Stimulated activated effector memory CD8-positive, alpha-beta T cell treated with anti-CD3 and anti-CD28 coated beads, Interleukin-12 subunit alpha, Interleukin-12 subunit beta, amount 100 ng/mL, for 72 hours (primary cell): ENCODE measurements at regions not wholly inside any gene's neighbourhood (a gene's known extent, or its start where the extent isn't known, plus 50 kb on each side); places are given as distances from the start of the nearest gene placed in this dataset.

Source experiments
- ATAC-seq: fragments of 150-1000 bp; cut with Tn5 transposase; 2 replicates; pipeline ENCODE4 v1.10.0; 2021
- DNase-seq, 2 donors: peaks; one replicate each; pipeline ENCODE4 v3.0.0; 2021 to 2022; ENCODE audit warnings: low spot score in 2 of 2
- H3K27ac Mint-ChIP-seq: one replicate; pipeline ENCODE4 v1.8.0; 2022; ENCODE audit warnings: mild to moderate bottlenecking, mixed read lengths
- H3K36me3 Mint-ChIP-seq: one replicate; pipeline ENCODE4 v1.8.0; 2022; ENCODE audit warnings: mild to moderate bottlenecking, mixed read lengths
- H3K4me1 Mint-ChIP-seq: one replicate; pipeline ENCODE4 v1.8.0; 2022; ENCODE audit warnings: mixed read lengths
- H3K4me3 Mint-ChIP-seq: one replicate; pipeline ENCODE4 v1.8.0; 2022; ENCODE audit warnings: mild to moderate bottlenecking, mixed read lengths
- H3K9me3 Mint-ChIP-seq: one replicate; pipeline ENCODE4 v1.8.0; 2022; ENCODE audit warnings: mixed read lengths

DNA sequence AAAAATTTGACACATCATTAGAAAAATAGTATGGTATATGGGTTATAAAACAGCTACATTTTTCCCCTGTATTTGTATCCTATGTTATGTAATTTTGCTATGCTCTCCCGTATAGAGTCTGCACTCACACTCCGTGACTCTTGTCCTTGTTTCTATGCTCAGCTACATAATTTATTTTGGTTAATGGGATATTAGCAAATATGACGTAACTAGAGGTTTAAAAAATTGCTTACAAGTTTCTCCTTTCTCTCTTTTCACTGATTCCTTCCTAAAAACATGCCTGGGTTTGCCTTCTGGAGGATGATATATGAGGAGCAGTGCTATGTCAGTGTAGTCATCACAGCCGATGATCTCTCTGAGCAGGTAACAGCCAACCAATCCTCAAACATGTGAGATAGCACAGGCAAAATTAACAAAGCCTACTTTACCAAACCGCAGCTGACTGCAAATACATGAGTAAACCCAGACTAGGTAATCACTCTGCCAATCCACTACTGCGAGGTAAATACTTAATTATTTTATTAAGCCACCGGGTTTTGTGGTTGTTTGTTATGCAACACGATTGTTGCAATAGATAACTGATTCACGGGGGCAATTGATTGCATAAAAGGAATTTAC, 126.9 kb downstream of the KIF2B start:
- Mint-ChIP-seq H3K9me3 (peaks cover 19% of the 10 kb centered on the region), H3K36me3 (no peaks in the 10 kb centered on the region), H3K27ac (no peak overlapping the region), H3K4me1 (no peaks in the 10 kb centered on the region), H3K4me3 (no peak overlapping the region)
- DNase-seq (no peak), ATAC-seq (no peak)

DNA sequence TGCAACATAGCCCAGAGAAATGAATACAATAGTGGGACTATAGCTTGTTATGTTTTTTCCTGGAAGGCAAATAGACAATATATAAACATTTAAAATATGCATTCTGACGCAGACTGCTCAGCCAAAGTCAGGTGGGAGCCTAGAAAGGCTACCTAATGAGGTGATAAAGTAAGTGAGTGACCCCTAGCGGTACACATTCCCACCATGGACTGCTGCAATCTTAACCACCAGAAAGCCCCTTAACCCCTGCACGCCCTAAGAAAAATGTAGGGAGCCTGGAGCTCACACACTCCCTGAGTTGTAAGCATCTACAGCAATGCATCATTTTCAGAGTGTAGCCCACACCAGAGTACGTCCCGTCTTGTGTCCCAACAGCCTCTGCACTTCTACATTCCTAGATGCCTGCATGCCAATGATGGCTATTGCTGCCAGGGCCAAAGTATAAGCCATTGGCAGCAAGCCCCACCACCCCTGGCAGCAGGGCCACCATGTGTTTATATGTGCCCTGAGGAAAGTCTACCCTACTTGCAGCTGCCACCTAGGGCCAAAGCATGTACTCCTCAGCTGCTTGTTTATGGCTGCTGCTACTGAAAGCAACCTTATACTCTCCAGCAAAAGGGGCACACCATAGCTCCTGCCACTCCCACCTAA, 127.6 kb downstream of the KIF2B start:
- ATAC-seq, result no peak
- Mint-ChIP-seq H3K4me1 (no peaks in the 10 kb centered on the region), H3K27ac (no peak overlapping the region), H3K36me3 (no peaks in the 10 kb centered on the region), H3K4me3 (no peak overlapping the region), H3K9me3 (peaks cover 21% of the 10 kb centered on the region)
- DNase-seq, result no peak

DNA sequence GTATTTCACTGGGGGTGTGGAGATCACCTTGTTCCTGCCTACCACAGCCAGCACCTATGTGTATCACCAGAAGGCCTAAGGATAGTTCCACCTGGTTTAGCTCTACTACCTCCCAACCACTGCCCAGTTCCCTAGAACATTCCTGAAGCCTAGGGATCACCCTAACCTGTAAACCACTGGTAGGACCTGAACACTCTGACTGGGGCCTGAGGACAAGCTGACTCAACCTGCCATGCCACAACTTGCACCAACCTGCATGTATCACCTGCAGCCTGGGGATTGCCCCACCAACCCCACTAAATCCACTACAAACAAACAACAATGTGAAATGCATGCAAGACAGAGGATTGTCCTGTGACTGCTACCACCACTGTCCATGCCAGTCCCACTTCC, 128.1 kb downstream of the KIF2B start:
- H3K9me3 Mint-ChIP-seq, result peaks cover 23% of the 10 kb centered on the region
- no peak overlapping the region for H3K27ac Mint-ChIP-seq
- DNase-seq (no peak), ATAC-seq (no peak)
- H3K36me3 Mint-ChIP-seq, result no peaks in the 10 kb centered on the region
- no peaks in the 10 kb centered on the region for H3K4me1 Mint-ChIP-seq
- no peak overlapping the region for H3K4me3 Mint-ChIP-seq

DNA sequence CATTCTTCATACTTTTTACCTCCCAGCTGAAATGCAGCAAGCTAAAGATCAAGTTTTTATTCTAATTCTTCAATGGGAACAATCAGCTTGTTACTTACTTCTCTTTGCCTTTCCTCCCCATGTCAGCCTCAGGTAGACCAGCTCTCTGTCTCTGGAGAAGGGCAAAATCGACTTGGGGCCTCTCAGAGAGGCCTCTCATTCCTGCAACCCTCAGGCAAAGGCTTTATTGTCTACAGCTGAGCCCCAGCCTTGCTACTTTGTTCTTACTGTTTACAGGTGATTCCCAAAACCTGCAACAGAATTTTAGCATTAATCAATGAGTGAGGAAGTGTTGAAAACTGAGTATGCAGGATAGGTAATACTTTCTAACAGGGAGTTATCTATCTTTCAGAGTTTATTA, 148.6 kb downstream of the KIF2B start:
- peaks cover 12% of the 10 kb centered on the region for H3K9me3 Mint-ChIP-seq
- H3K27ac Mint-ChIP-seq, result no peak overlapping the region
- ATAC-seq, result no peak
- no peak for DNase-seq
- no peaks in the 10 kb centered on the region for H3K36me3 Mint-ChIP-seq
- no peak overlapping the region for H3K4me3 Mint-ChIP-seq
- no peaks in the 10 kb centered on the region for H3K4me1 Mint-ChIP-seq

DNA sequence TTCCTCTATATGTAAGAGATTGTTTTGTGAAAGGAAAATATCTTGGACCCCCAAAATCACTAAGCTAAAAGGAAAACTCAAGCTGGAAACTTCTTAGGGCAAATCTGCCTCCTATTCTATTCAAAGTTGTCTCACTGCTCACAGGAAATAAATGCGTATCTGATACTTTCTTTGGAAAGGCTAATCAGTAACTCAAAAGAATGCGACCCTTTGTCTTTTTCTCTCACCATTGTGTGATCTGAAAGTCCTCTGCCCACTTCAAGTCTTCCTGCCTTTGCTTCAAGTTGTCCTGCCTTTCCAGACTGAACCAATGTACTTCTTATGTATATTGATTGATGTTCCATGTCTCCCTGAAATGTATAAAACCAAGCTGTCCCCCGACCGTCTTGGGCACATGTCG, 157.3 kb downstream of the KIF2B start:
- ATAC-seq, result no peak
- no peak for DNase-seq
- H3K36me3 Mint-ChIP-seq, result no peaks in the 10 kb centered on the region
- no peak overlapping the region for H3K27ac Mint-ChIP-seq
- no peak overlapping the region for H3K4me3 Mint-ChIP-seq
- H3K4me1 Mint-ChIP-seq, result no peaks in the 10 kb centered on the region
- H3K9me3 Mint-ChIP-seq, result peaks cover 13% of the 10 kb centered on the region

DNA sequence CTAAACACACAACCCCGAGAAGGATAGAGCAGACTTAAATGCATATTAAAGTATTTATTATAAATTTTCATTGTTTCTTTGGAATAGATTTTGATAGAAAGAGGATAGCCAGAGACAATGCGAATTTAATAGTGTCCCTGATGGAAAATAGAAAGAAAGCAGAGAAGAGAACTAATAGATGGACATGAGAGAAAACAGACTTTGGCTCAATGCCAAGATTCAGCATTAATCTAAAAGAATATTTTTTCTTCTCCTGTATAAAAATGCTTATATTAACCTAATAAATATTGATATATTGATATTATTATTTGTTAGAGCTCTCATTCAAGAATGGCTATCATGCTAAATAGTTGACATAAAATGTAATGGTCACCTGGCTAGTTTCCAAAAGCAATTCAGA, 173.4 kb downstream of the KIF2B start:
- Mint-ChIP-seq H3K4me1 (no peaks in the 10 kb centered on the region), H3K9me3 (peaks cover 12% of the 10 kb centered on the region), H3K36me3 (no peaks in the 10 kb centered on the region), H3K27ac (no peak overlapping the region), H3K4me3 (no peak overlapping the region)
- DNase-seq, result no peak
- ATAC-seq, result no peak

DNA sequence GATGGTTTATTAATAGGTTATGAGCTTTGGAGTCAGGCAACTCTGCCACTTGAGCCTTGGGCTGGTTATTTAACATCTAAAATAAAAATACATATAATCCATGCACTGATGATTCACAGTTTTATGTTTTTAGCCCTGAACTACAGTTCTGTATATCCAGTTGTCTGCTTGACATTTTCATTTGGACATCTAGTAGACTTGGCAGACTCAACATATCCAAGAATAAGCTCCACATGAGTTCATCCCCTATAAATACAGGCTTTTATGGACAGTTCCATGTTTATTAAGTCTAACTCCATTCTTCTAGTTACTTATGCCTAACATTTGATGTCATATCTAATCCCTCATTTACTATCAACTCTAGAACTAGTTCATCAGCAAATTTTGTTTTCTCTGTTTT, 174.2 kb downstream of the KIF2B start:
- Mint-ChIP-seq H3K4me1 (no peaks in the 10 kb centered on the region), H3K4me3 (no peak overlapping the region), H3K36me3 (no peaks in the 10 kb centered on the region), H3K9me3 (peaks cover 16% of the 10 kb centered on the region), H3K27ac (no peak overlapping the region)
- ATAC-seq, result no peak
- no peak for DNase-seq

DNA sequence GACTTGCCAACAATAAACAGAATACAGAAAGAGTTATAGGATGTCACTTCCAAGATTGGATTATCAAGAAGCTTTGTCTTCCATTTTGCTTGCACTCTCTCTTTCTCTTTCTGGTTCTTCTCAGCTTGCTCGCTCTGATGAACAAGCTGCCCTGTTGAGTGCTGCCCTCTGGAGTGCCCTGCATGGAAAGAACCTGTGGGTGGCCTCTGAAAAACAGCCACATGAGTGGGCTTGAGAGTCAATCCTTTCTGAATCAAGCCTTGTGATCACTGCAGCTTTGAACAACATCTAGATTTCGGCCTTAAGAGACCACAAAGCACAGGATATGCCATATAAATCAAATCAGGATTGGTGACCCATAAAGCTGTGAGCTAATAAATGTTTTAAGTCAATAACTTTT, 185.1 kb downstream of the KIF2B start:
- ATAC-seq (no peak), DNase-seq (no peak)
- no peak overlapping the region for H3K27ac Mint-ChIP-seq
- no peaks in the 10 kb centered on the region for H3K36me3 Mint-ChIP-seq
- H3K4me1 Mint-ChIP-seq, result no peaks in the 10 kb centered on the region
- no peak overlapping the region for H3K4me3 Mint-ChIP-seq
- peaks cover 13% of the 10 kb centered on the region for H3K9me3 Mint-ChIP-seq

DNA sequence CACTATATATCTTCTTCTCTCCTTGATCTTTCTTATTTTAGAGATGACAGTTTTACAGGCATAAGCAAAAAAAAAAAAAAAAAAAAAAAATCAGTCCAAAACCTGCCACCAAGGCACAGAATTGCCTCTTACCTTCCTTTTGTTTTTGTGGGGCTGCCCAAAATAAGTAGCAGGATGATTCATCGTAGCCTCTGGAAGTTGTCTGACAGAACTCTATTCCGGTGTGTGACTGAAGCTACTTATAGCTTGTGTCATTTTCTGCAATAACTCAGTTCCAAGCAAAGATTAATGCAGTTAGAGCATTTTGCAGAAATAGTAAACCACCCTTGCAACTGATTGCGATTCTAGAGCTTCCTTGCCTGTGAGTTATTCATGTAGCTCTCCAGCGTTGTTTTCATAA, 186.8 kb downstream of the KIF2B start:
- no peaks in the 10 kb centered on the region for H3K4me1 Mint-ChIP-seq
- no peak overlapping the region for H3K27ac Mint-ChIP-seq
- H3K4me3 Mint-ChIP-seq, result no peak overlapping the region
- no peak for DNase-seq
- H3K36me3 Mint-ChIP-seq, result no peaks in the 10 kb centered on the region
- no peak for ATAC-seq
- H3K9me3 Mint-ChIP-seq, result peaks cover 21% of the 10 kb centered on the region

DNA sequence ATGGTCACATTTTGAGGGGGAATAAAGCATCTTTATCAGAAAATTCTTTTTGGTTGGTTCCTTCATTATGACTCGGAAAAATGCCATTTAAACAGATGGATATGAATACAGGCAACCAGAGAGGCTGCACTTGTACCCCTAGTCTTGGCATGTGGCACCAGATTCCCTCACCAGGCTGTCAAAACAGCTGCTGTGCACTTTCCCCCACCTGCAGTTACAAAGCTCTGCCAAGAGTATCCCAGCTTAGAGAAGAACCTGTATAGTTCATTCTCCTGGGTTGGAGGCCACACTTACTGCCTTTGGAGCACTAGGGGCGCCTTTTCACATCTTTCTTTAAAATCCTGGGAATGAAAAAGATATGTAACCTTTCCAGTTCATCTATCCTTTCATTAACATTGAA, 190.3 kb downstream of the KIF2B start:
- Mint-ChIP-seq H3K36me3 (no peaks in the 10 kb centered on the region), H3K9me3 (peaks cover 22% of the 10 kb centered on the region), H3K27ac (no peak overlapping the region), H3K4me3 (no peak overlapping the region), H3K4me1 (no peaks in the 10 kb centered on the region)
- ATAC-seq (no peak), DNase-seq (no peak)

DNA sequence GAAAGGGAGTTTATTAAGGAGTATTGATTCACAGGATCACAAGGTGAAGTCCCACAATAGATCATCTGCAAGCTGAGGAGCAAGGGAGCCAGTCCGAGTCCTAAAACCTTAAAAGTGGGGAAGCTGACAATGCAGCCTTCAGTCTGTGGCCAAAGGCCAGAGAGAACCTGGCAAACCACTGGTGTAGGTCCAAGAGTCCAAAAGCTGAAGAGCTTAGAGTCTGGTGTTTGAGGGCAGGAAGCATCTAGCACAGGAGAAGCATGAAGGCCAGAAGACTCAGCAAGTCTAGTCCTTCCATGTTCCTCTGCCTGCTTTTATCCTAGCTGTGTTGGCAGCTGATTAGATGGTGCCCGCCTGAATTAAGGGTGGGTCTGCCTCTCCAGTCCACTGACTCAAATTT, 193.0 kb downstream of the KIF2B start:
- H3K4me3 Mint-ChIP-seq, result no peak overlapping the region
- peaks cover 26% of the 10 kb centered on the region for H3K9me3 Mint-ChIP-seq
- no peak for ATAC-seq

DNA sequence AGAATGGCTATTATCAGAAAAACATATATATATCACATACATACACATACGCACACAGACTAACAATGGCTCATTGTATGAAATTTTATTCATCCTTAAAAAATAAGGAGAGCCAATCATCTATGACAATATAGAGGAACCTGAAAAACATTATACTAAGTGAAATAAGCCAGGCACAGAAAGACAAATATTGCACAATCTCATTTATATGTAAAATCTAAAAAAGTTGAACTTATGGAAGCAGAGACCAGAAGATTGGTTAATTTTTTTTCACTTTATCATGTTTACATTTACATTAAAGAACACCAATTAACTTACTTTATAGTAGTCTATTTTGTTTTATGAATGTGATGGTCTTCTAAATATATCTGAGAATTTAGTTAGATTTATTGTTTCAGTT, 198.7 kb downstream of the KIF2B start:
- Mint-ChIP-seq H3K4me3 (no peak overlapping the region), H3K4me1 (no peaks in the 10 kb centered on the region), H3K36me3 (no peaks in the 10 kb centered on the region), H3K27ac (no peak overlapping the region), H3K9me3 (peaks cover 27% of the 10 kb centered on the region)
- ATAC-seq (no peak), DNase-seq (no peak)

More for the DNA sequence above, 193.0 kb downstream of the KIF2B start:
- DNase-seq, result no peak
- Mint-ChIP-seq H3K36me3 (no peaks in the 10 kb centered on the region), H3K27ac (no peak overlapping the region), H3K4me1 (no peaks in the 10 kb centered on the region)

DNA sequence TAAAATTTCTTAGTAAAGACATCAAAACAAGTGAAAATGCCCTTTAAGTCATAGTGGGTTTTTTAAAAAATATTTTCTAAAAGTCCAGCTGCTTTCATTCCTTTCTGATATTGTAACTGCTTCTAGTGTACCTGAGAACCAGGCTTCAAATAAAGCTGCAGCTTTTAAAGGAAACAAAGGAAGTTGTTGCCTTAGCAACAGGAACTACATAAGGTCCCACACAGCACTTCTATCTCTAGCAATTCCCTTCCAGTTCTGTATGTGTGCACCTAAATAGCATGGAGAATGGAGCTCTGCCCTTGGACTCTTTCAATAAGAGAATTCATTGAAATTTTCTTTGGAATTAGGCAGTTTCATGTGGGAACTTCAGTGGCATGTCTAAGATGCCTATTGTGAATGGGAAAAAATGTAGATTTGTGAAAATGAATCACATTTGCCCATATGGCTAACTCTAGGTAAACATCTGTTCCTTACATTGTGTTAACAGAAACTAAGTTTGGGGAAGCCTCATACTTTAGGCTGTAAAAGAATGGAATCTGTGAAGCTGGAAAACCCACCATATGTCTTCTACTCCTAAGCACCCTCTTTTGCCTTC, 206.4 kb downstream of the KIF2B start:
- no peaks in the 10 kb centered on the region for H3K36me3 Mint-ChIP-seq
- H3K27ac Mint-ChIP-seq, result no peak overlapping the region
- H3K9me3 Mint-ChIP-seq, result peaks cover 9% of the 10 kb centered on the region
- DNase-seq (no peak), ATAC-seq (no peak)
- no peak overlapping the region for H3K4me3 Mint-ChIP-seq
- no peaks in the 10 kb centered on the region for H3K4me1 Mint-ChIP-seq

DNA sequence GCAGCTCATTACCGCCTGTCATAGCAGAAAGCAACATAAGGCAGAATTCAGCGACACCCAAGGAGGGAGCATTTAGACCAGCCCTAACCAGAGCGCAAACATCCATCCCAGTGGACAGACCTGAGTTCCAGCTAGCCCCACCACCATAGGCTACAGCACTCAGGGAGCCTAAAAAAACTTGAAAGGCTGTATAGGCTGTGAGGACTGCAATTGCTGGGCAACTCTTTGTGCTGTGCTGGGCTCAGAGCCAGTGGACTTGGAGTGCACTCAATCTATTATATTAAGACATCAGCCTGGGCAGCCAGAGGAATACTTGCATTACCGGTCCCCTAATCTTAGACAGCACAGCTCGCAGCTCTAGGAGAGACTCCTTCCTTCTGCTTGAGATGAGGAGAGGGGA, 207.3 kb downstream of the KIF2B start:
- DNase-seq, result no peak
- Mint-ChIP-seq H3K4me3 (no peak overlapping the region), H3K4me1 (no peaks in the 10 kb centered on the region), H3K9me3 (peaks cover 5% of the 10 kb centered on the region), H3K36me3 (no peaks in the 10 kb centered on the region), H3K27ac (no peak overlapping the region)
- ATAC-seq, result no peak

DNA sequence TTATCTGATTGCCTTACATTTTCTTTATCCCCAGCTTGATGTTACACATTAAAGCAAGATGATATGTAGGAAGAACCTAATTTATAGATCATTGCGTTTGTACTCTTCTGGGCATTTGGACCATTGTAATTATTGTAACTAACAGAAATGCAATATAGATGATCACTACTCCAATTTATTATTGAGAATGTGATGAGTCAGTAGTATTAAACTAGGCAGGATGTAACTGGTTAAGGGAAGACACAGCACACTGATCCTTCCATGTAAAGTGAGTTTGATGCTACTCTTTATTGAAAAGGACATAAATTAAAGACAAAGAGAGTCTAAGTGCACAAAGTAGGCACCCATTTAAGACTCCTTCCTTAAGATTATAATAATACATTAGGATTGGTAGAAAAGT, 223.8 kb downstream of the KIF2B start:
- no peak for ATAC-seq
- no peaks in the 10 kb centered on the region for H3K4me1 Mint-ChIP-seq
- H3K4me3 Mint-ChIP-seq, result no peak overlapping the region
- DNase-seq, result no peak
- H3K9me3 Mint-ChIP-seq, result peaks cover 7% of the 10 kb centered on the region
- no peaks in the 10 kb centered on the region for H3K36me3 Mint-ChIP-seq
- no peak overlapping the region for H3K27ac Mint-ChIP-seq

DNA sequence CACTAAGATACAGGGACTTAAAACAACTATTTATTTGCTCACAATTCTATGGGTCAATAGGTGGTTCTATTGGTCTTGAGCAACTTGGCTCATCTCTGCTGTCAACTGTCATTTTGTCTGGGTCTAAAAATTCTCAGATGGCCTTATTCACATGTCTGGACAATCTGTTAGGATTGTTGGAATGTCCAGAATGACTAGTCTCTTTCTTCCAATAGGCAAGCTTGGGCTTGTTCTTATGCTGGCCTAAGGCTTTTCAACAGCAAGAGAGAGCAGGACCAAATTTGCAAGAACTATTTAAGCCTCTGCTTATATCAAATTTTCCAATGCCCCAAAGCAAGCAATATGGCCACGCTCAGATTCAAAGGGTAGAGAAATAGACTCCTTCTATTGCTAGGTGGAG, 240.9 kb downstream of the KIF2B start:
- Mint-ChIP-seq H3K36me3 (no peaks in the 10 kb centered on the region), H3K4me3 (no peak overlapping the region), H3K27ac (no peak overlapping the region), H3K9me3 (peaks cover 19% of the 10 kb centered on the region), H3K4me1 (no peaks in the 10 kb centered on the region)
- ATAC-seq (no peak), DNase-seq (no peak)
